Stimulated activated CD4-positive, alpha-beta T cell treated with anti-CD3 and anti-CD28 coated beads, Interleukin-4, amount 100 ng/mL, for 48 hours (primary cell): ENCODE measurements at regions not wholly inside any gene's neighbourhood (a gene's known extent, or its start where the extent isn't known, plus 50 kb on each side); places are given as distances from the start of the nearest gene placed in this dataset.
A peak's percentile ranks its signal among the peaks of the same experiment; 100 is the strongest.

Experiments used
- DNase-seq, 2 donors: peaks; one replicate each; pipeline ENCODE4 v3.0.0-alpha.2; 2020; ENCODE audit warnings: low read depth in 2 of 2

DNA sequence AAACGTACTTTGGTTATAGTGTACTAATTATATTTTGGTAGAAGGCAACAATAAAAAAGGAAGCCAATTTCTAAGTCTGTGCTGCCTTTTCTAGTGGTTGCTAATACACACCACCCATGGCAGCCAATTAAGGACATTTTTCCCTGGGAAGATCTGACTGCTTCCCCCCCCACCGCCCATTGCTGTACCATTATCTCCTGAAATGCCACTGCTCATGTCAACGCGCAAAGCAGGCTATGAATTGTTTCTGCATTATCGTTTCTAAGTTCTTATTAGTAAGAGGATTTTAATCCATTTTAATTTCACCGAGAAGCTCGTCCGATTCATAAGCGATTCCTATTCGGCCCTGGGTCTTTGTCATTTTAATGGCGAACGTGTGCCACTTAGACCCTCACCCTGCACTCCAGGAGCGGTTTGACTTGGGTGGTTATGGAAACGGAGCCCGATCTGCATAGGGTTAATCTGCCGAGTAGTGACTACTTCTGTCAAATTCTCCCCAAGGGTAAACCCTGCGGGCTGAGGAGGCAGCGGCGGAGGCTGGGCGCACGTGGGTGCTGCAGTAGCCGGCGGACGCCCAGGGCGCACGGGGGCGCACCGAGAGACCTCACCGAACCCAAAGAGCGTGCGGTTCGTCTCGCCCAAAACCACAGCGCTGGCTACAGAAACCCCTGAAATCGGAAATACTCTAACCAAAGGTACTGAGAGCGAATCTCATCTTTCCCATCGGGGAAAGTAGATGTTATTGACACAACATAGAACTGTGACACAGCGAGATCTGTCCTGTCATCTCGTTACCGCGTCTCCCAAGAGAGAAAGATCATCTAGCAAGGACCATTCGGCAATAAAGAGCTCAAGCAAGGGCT, 55.8 kb upstream of the SHC3 start:
- peak; percentile 34 to 44 for DNase-seq

DNA sequence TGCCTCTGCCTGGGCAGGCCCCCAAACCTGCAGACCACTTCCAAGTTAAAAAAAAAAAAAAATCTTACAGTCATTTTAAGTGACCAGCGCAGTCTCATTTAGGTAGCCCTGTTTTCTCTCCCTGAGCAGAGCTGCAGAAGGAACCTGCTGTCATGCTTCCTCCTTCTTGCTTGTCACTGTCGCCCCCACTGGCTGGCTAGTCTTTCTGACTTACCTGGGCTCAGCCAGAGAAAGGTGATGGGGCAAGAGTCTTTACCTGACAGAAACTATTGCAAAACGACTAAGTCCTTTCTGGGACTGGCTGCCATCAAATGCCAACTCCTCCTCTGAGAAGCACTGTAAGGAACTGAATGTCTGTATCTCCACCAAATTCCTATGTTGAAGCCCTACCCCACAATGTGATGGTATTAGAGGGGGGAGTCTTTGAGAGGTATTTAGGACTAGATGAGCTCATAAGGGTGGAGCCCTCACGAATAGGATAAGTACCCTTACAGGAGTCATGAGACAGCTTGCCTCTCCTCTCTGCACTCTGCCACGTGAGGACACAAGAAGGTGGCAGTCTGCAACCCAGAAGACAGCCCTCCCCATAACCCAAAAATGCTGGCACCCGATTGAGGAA, 58.4 kb upstream of the SHC3 start:
- DNase-seq, result no peak

- DNase-seq, result no peak
Observed at GRCh38 chr9:89238424-89238823, 59.8 kb upstream of the SHC3 start.

DNA sequence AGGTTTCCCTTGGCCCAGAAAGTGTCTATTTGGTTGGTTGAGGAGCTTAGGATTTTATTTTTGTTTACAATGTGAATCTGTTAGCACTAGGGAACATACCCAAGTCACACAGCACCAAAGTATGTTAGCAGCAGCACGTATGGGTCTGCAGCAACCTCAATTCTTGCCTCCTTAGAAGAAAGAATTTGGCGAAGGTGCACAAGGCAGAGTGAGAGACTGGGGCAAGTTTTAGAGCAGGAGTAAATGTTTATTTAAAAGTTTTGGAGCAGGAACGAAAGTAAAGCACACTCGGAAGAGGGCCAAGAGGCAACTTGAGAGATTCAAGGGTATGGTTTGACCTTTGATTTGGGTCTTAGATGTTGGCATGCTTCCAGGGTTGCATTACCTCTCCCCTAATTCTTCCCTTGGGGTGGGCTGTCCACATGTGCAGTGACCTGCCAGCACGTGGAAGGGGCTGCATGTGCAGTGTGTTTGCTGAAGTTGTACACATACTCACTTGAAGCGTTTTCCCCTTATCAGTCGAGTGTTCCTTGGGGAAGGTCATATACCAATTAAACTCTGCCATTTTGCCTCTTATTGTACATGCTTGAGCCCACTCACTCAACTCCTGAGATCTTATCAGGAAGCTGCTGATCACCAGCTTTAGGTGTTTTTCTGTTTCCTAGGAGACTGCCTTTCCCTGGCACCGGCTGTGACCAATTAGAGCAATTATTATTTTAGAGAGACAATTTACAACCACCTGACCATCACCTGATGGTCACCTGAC, 64.9 kb upstream of the SHC3 start:
- no peak for DNase-seq

GRCh38 chr9:89246840-89247239, 64.2 kb upstream of the CKS2 start:
- no peak for DNase-seq

DNA sequence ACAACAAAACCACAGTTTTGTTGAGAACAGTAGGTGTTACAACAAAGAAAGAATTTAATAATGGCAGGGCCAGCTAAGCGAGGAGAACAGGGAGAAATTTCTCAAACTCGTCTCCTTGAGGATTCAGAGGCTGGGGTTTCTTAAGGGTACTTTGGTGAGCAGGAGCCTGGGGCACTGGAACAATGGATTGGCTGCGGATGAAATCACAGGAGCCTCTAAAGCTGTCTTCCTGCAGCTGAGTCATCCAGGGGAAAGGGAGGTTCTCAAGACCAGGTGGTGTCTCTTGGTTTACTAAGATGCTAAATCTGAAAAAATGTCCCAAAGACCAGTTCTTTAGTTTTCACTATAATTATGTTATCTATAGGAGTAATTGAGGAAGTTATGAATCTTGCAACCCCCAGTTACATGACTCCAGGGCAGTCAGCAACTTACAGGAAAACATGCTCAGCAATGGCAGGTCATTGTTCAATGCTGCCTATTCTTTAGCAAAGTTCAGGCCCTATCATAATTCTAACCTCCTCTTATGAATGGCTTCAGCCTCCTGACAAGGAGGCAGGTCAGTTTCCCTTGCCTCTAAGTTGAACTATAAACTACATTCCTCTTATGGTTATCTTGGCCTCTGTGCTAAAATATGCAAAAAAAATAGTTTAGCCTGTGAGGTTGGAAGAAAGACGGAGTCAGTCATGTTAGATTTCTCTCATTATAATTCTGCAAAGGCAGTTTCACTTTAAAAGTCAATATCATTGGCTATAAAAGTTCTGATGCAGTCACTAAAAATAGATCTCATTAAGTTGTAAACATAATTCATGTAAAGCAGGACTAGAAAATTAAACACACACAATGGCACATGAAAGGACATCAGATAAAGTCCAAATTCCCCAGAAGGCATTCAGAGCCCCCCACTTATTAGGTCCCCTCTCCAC, 63.3 kb upstream of the CKS2 start:
- DNase-seq, result no peak

- DNase-seq, result no peak
Observed at GRCh38 chr9:89249001-89249400, 62.0 kb upstream of the CKS2 start.

DNA sequence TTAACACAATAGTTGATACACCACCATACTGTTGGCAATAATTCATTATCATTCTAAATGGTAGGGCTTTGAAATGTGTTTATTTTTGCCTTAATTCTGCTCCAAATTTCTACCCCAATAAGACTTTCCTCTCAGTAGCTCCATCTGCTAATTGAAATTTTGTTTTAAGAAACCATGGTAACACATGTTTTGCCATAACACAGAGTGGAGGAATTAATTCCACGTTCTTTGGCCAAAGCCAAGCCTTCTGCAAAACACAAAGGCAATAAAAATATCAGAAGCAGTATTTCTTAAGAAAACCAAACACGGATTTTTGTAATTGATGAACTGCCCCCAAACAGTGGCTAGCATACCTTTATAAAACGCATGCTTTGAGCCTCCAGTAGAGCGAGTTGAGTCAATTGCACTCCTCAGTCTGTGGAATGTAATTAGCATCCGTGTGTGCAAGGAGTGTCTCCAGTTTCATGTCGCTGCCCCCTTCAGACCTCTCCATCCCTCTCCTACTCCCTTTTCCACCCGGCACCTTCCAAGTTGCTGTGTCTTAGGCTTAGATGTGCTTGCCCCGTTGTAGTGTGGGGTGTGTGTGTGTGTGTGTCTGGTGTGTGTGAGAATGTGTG, 58.2 kb upstream of the CKS2 start:
- no peak for DNase-seq

- no peak for DNase-seq
Observed at GRCh38 chr9:89254058-89254772, 56.8 kb upstream of the CKS2 start.

DNA sequence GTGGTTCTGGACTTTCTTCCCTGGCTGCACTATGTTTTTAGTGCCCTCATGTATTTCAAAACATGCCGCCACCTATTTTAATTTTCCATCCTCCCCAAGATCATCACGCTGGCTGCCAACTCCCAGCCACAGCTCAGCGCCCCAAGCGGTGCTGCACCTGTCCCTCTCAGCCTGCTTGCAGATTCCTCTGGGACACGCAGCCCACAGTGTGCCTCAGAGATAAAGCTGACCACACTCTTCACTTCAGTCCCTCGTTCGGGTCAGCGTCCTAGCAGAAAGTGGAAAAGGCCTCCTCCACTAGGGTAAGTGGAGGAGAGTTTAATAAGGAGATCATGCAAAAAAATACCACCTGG, 56.2 kb upstream of the CKS2 start:
- DNase-seq, result no peak

DNA sequence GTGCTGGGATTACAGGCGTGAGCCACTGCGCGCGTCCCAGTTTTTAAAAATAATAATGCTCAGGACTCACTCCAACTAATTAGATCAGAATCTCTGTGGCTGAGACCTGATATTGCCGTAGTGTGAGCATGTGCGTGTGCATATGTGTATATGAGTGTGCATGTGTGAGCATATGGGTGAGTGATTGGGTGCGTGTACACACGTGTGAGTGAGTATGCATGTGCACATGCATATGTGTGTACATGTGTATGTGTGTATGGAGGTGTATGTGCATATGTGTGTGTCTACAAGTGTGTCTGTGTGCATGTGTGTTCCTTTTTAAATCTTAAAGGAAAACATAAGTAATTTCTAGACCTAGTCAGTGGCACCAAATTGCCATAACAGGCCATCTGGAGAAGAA, 54.8 kb upstream of the CKS2 start:
- no peak for DNase-seq

DNA sequence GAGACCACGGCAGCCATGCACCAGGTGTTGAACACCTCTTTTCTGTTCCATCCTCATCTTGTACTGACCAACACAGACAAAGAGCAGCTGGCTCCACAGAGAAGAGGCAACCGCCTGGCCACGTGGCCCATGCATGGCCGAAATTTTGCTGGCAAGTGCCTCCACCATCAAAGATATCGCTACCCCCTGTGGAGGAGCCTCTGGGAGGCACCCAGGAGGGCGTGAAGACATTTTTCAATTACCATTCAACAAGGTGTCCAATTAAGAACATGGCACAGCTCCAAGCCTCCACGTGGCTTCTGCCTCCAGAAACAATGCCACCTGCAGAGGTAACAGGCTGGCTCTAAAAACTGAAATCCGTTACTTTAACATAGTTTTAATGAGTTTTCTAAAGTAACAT, 54.4 kb upstream of the CKS2 start:
- DNase-seq, result no peak

DNA sequence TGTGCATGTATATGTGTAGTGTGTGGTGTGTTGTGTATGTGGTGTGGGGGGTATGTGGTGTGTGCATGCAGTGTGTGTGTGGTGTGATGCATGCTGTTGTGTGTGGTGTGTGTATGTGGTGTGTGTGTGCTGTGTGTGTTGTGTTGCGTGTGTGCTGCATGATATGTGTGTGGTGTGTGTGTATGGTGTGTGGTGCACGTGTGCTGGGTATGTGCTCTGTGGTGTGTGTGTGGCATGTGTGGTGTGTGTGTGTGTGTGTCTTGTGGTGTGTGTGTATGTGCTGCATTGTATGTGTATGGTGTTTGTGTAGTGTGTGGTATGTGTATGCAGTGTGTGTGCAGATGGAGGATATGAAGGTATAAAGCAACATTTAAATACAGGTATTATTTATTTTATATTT, 50.5 kb upstream of the CKS2 start:
- DNase-seq, result no peak
